ENCODE measurements at regions not wholly inside any gene's neighbourhood (a gene's known extent, or its start where the extent isn't known, plus 50 kb on each side); places are given as distances from the start of the nearest gene placed in this dataset.

DNA sequence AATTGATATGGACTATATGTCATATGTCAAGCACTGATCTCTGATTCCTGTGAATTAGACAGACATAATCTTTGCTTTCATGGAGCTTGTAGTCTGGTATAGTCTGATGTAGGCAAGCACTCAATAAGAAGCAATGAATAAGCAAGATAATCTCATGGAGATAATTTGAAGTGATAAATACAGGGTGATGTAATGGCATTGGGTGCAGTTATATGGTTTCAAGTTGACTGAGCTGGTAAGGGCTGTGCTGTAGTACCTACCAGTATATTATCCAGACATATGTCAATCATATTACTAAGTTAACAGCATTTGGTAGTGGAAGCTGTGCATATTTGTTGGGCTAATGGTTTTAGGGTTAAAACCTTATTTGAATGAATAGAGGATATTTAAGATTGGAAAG, 117.5 kb upstream of the PRPS1L1 start:
- DNase-seq, result no peak
- intact Hi-C loops (cut with DNase I), result no loop called here

GRCh38 chr7:18151422-18151821, 123.8 kb upstream of the PRPS1L1 start:
- no peak for DNase-seq
- intact Hi-C loops (cut with DNase I), result no loop called here

DNA sequence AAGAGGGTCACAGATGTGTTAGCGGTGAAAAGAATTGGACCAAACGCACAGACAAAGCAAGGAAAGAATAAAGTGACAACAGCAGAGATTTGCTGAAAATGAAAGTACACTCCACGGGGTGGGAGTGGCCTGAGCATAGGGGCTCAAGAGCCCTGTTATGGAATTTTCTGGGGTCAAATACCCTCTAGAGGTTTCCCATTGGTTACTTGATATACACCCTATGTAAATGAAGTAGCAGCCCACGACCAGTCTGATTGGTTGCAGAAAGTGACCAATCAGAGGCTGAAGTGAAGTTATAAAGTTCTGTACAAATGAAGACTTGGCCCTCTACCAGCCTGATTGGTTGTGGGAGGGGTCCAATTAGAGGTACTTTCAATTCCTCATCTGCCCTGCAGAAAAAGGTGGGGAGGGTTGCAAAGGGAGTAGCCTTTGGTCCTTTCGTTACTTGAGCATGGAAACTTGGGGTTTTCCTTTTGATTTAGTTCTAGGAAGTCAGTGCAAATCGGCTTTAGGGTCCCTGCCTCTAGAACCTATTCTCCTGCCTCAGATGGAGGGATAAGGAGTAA, 125.6 kb upstream of the PRPS1L1 start:
- intact Hi-C loops (cut with DNase I), result no loop called here
- no peak for DNase-seq

- no peak for DNase-seq
- intact Hi-C loops (cut with DNase I), result no loop called here
Observed at GRCh38 chr7:18154726-18155125, 127.1 kb upstream of the PRPS1L1 start.

DNA sequence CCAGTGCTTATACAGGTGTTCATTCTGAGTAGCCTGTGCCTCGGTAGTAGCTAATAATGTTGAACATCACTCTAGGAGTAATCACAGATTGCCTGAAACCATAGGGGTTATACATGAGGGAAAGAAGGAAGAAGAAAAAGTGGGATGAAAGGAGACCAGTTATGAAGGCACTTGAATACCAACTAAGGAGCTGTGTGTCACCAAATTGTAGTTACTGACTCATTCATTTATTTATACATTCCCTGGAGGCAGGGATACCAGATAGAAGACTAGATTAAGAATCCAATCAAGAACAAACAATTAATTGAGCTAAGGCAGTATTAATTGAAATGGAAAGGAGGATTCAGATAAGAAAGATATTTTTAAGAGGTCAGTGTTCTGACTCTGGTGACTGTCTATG, 129.6 kb upstream of the PRPS1L1 start:
- intact Hi-C loops (cut with DNase I), result no loop called here
- no peak for DNase-seq

DNA sequence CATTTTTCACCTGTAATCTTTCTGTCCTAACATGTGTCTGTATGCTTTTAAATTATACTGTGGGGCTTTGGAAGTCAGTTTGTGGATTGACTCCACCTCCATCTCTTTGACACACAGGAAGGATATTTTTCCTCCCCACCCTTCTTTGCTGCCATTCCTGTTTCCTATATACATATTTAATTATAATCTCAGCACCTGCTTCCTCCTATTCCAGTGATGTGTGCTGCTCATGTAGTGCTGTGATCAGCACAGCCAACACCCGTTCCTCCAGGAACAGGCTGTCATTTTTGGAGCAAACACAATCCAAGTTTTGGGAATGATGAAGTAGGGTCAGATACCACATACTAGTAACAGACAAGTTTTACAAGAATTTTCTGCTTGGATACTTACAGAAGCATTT, 135.0 kb upstream of the PRPS1L1 start:
- no peak for DNase-seq

GRCh38 chr7:18163091-18163490, 135.4 kb upstream of the PRPS1L1 start:
- DNase-seq, result no peak
- intact Hi-C loops (cut with DNase I), result no loop called here

More for the DNA sequence above, 135.0 kb upstream of the PRPS1L1 start:
- intact Hi-C loops (cut with DNase I), result no loop called here

GRCh38 chr7:18165166-18165565, 137.5 kb upstream of the PRPS1L1 start:
- DNase-seq, result no peak
- intact Hi-C loops (cut with DNase I), result no loop called here

- intact Hi-C loops (cut with DNase I), result no loop called here
- DNase-seq, result no peak
Observed at GRCh38 chr7:18166002-18166401, 138.4 kb upstream of the PRPS1L1 start.

- no peak for DNase-seq
- intact Hi-C loops (cut with DNase I), result no loop called here
Observed at GRCh38 chr7:18167815-18168214, 140.2 kb upstream of the PRPS1L1 start.

GRCh38 chr7:18174996-18175395, 147.3 kb upstream of the PRPS1L1 start:
- DNase-seq, result peak in 1 of 10 donors; percentile 45
- intact Hi-C loops (cut with DNase I), result no loop called here

- intact Hi-C loops (cut with DNase I), result no loop called here
- no peak for DNase-seq
Observed at GRCh38 chr7:18175801-18176450, 148.3 kb upstream of the PRPS1L1 start.

GRCh38 chr7:18177129-18177814, 149.6 kb upstream of the PRPS1L1 start:
- no peak for DNase-seq
- intact Hi-C loops (cut with DNase I), result no loop called here

- DNase-seq, result peak in 1 of 10 donors; percentile 52
- intact Hi-C loops (cut with DNase I), result no loop called here
Observed at GRCh38 chr7:18177815-18178660, 150.4 kb upstream of the PRPS1L1 start.

DNA sequence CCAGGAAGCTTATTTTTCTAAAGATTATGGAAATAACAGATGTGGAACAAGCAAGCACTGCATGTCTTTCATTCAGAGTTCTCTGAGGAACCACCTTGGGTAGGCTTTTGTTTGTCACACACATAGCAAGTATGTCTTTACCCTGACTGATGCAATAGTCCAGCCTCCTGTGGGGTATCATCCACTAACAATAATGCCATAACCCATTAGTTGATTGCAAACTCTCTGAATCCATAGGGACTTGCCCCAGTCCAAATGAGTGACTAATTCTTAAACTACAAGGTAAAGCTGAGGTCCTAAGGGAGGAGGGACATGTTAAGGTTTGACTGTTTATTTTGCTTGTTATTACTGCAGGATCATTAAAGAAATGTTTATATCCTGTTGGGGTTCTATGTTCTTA, 151.4 kb upstream of the PRPS1L1 start:
- DNase-seq, result no peak
- intact Hi-C loops (cut with DNase I), result no loop called here

DNA sequence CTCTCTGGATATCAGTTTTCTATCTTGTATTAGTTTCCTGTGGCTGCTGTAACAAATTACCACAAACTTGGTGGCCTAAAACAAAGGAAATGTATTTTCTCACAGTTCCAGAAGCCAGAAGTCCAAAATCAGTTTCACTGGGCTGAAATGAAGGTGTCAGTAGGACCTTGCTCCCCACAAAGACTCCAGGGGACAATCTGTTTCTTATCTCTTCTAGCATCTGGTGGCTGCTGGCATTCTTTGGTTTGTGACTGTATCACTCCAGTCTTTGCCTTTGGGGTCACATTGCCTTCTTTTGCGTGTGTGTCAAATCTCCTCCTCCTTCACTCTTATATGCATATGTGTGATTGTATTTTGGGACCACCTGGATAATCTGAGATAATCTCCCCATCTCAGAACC, 153.0 kb upstream of the PRPS1L1 start:
- intact Hi-C loops (cut with DNase I), result no loop called here

GRCh38 chr7:18189500-18190126, 162.0 kb upstream of the PRPS1L1 start:
- DNase-seq, result no peak

More for the DNA sequence above, 153.0 kb upstream of the PRPS1L1 start:
- DNase-seq, result no peak

GRCh38 chr7:18191341-18191740, 163.7 kb upstream of the PRPS1L1 start:
- intact Hi-C loops (cut with DNase I), result no loop called here
- DNase-seq, result no peak

More at GRCh38 chr7:18189500-18190126, 162.0 kb upstream of the PRPS1L1 start:
- intact Hi-C loops (cut with DNase I), result no loop called here

DNA sequence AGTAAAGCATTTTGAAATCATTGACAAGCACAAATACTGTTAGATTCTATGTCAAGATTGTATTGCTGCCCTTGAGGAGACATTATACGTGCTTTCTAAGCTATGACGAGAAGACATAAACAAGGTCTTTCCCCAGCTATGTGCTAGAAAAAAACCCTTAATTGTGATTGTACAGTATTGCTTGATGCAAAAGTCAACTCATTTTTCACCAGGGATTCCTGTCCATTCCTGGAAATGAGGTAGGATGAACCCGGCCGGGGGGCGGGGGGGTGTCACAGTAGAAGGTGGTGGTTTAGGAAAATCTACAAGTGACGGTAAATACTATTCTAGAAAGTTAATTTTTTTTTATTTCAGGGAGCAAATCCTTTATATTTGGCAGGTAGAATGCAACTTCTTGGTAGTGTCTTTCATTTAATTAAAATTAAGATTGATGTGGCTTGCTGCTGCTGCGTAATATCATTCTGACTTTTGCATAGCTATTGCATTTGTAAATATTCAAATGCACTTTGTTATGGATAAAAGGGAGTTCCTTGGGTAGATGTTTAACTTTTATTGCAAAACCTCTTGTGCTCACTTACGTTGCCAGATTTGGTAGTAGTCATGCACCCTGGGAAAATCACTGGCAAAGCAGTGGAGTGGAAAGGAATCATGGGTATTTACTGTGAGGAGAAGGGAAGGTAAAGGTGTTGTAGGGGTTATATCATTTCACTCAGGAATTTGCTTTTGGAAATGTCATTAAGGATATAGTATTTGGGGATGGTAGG, 164.4 kb upstream of the PRPS1L1 start:
- no peak for DNase-seq
- intact Hi-C loops (cut with DNase I), result no loop called here

DNA sequence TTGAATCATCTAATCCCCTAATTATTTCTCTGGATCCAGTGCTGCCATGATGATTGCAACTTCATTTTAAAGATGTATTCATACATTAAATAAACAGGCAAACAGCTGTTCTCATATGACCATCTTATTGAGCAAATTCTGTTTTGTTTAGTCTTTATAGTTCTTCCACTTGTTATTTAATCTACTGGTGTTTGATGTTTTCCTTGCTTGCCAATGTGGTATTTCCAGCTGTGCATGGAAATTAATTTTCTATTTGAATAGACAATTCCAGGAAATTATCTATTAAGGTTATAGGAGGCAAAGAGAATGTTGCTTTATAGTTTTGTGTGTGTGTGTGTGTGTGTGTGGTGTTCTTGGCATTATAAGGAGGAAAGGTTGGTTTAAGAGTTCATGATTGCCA, 167.0 kb upstream of the PRPS1L1 start:
- intact Hi-C loops (cut with DNase I), result no loop called here
- no peak for DNase-seq

Data from posterior cingulate gyrus (tissue), 11 donors.